ENCODE measurements at regions not wholly inside any gene's neighbourhood (a gene's known extent, or its start where the extent isn't known, plus 50 kb on each side); places are given as distances from the start of the nearest gene placed in this dataset.

DNA sequence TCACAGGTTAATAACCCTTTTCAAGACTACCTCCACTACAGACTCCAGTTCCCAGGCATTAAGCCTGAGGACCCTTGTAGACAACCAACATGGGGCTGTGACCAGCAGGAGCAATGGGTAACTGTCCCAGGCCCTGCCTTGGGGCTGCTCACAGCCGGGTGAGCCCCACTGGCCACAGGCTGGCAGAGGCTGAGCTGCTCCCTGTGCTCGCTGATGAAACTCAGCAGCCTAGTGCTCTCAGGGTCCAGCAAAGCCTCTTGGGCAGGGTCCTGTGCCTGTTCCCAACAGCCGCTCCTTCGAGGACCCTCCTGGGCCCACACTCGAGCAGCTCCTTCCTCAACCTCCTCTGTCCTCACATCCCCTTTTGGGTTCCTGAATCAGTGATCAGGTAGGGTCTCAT, 99.8 kb downstream of the VPREB1 start:
- CTCF ChIA-PET, result interaction anchor here (0.6 to 1.1 kb wide), 2 partner anchors 140 to 160 kb away, joined by 3 to 4 read pairs; no protein-coding TSS in a partner anchor
- POLR2A ChIA-PET, result no interaction called here

- CTCF ChIA-PET, result no interaction called here
Measured at GRCh38 chr22:22345781-22346180, 101.2 kb downstream of the VPREB1 start.

GRCh38 chr22:22346401-22347107, 102.0 kb downstream of the VPREB1 start:
- CTCF ChIA-PET, result no interaction called here
- POLR2A ChIA-PET, result no interaction called here

More at GRCh38 chr22:22345781-22346180, 101.2 kb downstream of the VPREB1 start:
- POLR2A ChIA-PET, result no interaction called here

DNA sequence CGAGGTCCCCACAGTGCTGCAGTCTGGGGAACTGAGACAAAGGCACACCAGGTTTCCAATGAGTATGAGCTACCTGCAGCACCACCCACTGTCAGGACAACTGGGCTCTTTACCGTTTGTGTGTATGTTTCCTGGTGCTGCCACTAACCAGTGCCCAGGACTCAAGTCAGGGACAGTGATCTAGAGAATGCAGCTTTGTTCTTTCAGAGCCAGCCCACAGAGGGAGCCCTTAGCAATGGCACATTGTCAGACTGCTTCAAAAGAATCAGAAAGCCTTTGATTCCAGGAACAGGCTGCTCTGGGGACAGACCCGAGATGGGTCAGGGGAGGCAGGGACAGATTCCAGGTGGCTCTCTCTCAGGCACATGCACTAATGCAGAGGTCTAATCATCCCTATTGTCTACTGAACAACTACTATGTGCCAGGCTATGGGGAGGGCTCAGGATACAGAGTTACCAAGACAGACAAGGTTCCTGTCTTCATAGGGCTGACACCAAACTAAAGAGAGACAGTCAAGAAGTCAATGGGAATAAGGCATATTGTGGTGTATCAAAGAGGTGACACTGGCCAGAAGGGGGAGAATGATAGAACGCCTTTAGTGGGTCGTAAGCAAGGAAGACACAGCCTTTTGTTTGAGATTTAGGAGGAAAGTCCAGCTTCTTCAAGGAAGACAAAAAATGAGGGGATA, 103.7 kb downstream of the VPREB1 start:
- ChIA-PET POLR2A (no interaction called here), CTCF (no interaction called here)

GRCh38 chr22:22348815-22349454, 104.3 kb downstream of the VPREB1 start:
- CTCF ChIA-PET, result interaction anchor here (0.5 kb wide), 1 partner anchor 773 kb away, joined by 3 read pairs; no protein-coding TSS in a partner anchor
- POLR2A ChIA-PET, result no interaction called here

GRCh38 chr22:22349455-22349836, 104.9 kb downstream of the VPREB1 start:
- CTCF ChIA-PET, result interaction anchor here (0.5 kb wide), 1 partner anchor 774 kb away, joined by 3 read pairs; no protein-coding TSS in a partner anchor
- POLR2A ChIA-PET, result no interaction called here

DNA sequence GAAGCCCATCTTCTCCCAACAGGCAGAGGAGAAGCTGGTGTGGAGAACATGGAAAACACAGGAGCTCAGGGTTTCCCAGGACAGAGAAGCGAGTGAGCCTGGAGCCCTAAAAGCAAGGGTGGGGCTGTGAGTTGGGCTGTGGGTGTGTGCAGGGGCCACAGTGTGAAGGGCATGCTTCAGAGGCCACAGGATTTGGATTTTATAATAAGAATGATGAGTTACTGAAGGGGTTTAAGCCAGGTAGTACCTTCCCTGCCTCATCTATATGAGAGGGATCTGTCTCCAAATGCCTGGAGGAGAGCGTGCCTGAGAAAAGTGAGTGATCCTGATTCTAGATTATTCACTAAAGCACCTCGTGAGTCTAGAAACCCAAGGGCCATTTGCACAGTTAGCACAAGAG, 106.8 kb downstream of the VPREB1 start:
- ChIA-PET POLR2A (no interaction called here), CTCF (no interaction called here)

DNA sequence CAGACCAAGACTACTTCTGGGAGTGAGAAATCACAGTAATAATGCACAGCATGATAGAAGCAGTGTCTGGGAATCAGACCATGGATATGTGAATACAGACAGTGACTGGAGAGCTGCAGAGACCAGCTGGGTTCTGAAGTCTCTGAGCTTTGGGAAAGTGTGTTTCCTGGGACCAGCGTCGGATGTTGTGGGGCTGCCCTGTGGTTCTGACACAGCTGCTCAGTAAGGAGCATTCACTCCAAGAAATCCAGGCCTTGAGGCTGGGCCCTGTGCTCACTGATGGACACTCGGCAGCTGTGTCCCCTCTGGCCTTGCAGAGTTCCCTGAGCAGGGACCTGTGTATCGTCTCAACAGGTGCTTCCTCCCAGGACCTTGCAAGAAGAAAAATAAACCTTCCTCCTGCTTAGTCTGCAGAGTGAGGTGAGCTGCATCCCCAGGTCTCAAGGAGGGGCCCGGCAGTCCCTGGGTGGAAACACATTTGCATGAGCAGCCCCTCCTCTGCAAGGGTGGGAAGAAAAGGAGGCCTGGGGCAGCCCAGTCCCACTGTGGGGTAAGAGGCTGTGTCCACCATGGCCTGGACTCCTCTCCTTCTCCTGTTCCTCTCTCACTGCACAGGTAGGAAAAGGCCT, 107.9 kb downstream of the VPREB1 start:
- CTCF ChIA-PET, result no interaction called here
- POLR2A ChIA-PET, result no interaction called here

DNA sequence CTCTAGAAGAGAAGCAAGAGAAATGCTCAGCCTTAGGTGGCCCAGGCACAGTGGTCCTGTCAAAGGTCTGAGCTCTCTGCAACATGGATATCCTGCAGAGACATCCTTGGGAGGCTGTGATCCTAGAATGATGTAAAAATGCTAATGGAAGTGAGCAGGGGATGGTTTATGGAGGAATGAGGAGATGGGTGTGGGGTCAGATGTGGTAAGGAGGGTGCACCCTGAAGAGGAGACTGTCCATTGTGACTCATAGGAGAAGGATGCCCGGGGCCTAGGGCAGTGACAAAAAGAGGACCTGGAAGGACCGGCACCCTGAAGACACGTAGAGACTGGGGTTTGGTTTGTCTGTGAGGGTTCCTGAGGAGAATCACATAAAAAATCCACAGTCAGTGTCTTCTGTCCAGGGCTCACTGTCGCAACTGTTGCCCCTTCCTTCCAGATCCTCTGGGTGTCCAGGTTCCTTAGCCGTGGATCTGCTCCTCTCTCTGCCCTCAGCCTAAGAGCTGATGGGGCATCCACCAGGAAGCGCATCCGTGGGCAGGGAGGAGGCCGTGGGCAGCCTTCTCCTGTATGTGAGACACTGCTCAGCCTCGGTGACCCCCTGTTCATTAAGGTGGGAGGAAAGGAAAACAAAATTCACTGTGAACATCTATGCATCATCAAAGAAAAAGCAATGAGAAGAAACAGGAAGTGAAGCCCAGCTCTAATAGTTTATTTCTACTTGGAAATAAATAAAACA, 110.7 kb downstream of the VPREB1 start:
- ChIA-PET CTCF (no interaction called here), POLR2A (no interaction called here)

DNA sequence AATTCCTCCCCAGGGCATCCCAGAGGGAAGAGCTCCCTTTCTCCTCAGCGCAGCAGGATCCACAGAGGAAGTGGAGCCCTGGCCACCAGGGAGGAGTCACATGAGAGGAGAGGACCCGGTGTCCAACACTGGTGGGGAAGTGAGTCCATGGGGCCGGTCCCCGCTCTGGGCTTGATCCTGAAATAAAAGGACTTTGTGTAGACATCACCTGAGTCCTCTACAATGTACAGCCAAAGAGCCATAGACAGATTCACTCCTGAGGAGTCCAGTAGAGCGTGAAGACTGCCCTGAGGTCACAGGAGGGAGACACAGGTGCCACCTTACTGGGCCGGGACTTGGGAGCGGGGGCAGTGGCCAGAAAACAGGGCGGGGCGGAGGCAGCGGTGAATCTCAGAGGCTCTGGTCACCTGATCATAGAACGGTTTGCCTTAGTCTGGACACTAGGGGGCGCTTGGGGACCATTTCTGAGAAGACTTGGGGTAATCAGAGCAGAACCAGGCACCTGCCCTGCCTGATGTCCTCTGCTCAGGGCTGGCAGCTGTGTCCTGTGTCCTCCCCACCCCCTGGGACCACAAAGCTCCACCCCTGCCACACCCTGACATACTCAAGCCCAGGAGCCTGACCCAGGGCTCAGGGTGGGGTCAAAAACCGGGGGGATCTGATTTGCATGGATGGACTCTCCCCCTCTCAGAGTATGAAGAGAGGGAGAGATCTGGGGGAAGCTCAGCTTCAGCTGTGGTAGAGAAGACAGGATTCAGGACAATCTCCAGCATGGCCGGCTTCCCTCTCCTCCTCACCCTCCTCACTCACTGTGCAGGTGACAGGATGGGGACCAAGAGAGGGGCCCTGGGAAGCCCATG, 112.7 kb downstream of the VPREB1 start:
- CTCF ChIA-PET, result no interaction called here
- POLR2A ChIA-PET, result interaction anchor here (0.7 kb wide), 1 partner anchor 122 kb away, joined by 3 read pairs; no protein-coding TSS in a partner anchor

DNA sequence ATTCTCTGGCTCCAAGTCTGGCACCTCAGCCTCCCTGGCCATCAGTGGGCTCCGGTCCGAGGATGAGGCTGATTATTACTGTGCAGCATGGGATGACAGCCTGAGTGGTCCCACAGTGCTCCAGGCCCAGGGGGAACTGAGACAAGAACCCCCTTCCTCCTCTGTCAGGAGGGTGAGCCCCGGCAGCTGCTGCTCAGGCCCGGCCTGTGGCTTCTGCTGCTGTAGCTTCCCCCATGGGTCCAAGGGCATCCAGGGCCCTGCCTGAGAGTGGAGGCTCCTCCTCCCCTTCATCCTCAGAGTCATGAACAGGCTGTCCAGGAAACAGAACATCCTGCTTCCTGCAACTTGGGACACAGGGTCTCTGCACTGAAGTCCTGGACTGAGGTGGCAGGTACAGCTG, 113.6 kb downstream of the VPREB1 start:
- CTCF ChIA-PET, result no interaction called here
- POLR2A ChIA-PET, result no interaction called here

DNA sequence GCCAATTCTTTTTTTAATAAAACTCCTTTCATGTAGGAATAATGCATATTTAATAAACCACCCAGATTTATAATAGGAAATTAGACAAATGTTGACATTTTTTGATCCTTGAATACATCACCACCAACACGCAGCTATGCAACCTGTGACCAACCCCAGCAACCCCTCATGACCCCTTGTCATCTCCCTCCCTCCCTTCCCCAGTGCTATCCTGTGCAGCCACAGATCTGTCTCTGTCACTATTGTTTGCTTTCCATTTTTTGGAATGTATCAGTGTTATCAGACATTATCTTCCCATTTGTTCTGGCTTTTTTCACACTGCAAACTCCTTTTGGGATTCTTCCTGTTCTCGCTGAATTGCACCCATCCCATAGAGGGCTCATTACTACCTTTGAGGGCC, 114.1 kb downstream of the VPREB1 start:
- POLR2A ChIA-PET, result no interaction called here
- CTCF ChIA-PET, result no interaction called here

GRCh38 chr22:22359465-22359864, 114.9 kb downstream of the VPREB1 start:
- CTCF ChIA-PET, result no interaction called here

GRCh38 chr22:22360014-22360413, 115.4 kb downstream of the VPREB1 start:
- ChIA-PET CTCF (no interaction called here), POLR2A (no interaction called here)

More at GRCh38 chr22:22359465-22359864, 114.9 kb downstream of the VPREB1 start:
- POLR2A ChIA-PET, result no interaction called here

DNA sequence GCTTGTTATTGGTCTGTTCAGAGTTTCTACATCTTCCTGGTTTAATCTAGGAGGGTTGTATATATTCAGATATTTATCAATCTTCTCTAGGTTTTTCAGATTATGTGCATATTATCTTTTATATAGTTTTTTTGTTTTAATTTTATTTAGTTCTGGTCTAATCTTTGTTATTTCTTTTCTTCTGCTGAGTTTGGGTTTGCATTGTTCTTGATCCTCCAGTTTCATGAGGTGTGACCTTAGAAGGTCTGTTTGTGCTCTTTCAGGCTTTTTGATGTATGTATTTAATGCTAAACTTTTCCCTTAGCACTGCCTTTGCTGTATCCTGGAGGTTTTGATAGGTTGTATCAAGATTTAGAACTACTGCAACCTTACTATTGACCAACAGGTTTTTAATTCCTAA, 117.7 kb downstream of the VPREB1 start:
- ChIA-PET CTCF (no interaction called here), POLR2A (no interaction called here)

- CTCF ChIA-PET, result interaction anchor here (1.2 kb wide), 1 partner anchor 20 kb away, joined by 4 read pairs; no protein-coding TSS in a partner anchor
- POLR2A ChIA-PET, result no interaction called here
Measured at GRCh38 chr22:22362936-22363335, 118.3 kb downstream of the VPREB1 start.

DNA sequence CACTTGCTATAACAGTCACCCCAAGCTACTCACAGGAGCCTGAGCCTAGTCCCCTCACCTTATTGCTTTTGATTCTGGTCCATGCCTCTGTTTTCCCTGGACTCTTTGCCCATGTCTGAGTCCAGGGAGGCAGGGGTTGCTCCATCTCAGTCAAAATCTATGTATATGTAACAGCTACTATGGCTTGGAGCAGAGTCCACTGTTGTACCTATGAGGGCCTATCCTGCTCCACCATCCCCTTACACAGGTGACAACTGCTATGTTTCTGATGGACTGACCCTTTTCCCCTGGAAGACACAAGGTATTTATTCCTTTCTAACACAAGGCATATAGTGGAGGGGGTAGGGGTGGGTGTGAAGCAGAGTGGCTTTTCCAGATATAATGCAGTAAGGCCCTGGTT, 119.6 kb downstream of the VPREB1 start:
- ChIA-PET CTCF (no interaction called here), POLR2A (no interaction called here)

GRCh38 chr22:22366537-22366936, 122.0 kb downstream of the VPREB1 start:
- ChIA-PET CTCF (no interaction called here), POLR2A (no interaction called here)

DNA sequence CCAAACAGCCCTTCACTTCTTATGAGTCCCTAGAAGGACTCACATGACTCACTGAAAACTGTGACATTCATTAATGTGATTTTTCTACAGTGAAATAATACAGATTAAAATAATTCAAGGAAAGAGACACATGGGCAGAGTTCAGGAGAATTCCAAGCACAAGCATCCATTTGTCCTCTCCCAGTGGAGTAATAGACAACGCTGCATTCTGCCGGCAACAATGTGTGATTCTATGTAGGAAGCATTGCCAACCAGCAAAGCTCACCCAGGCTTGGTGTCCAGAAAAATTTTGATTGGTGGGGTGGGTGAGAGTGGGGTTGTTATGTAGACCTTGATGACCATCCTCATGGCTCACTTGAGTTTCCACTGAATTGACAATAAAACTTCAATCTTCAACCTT, 123.9 kb downstream of the VPREB1 start:
- ChIA-PET POLR2A (no interaction called here), CTCF (no interaction called here)
